ENCODE measurements at regions not wholly inside any gene's neighbourhood (a gene's known extent, or its start where the extent isn't known, plus 50 kb on each side); places are given as distances from the start of the nearest gene placed in this dataset.

DNA sequence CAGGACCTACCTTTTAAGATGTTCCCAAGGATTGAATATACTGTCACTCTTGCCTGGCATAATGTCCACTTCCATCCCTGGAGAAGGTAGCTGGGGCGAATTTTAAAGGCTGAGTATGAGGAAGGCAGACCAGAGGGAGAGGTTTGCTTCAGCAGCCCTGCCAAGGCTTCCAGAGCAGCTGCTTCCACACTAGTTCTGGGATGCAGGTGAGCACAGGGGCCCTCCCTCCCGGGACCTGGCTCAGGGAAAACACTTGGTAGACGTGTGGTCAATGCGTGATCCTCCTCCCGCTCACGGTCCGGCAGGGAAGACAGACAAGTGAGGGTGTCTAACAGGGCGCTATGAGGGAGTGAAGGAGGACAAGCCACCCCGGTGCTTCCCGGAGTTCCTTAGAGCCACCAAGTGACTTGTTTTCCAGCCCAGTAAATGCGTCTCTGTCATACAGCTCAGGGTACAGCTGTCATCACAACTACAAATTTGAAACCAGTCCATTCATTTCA, 327.6 kb downstream of the ARRDC4 start:
- CTCF ChIA-PET: no interaction called here
- BruUV-seq (replicated peaks): no TSS peak
- Histone ChIP-seq H3K79me2 (ENCODE audit: low read length) (no peaks in the 10 kb centered on the region), H3K4me2 (ENCODE audit: low read length) (no peak overlapping the region), H3K27me3 (ENCODE audit: low read length) (peaks cover 72% of the 10 kb centered on the region), H3K36me3 (ENCODE audit: low read depth, low read length) (no peaks in the 10 kb centered on the region), H3K4me3 (ENCODE audit: low read length) (no peak overlapping the region), H2AFZ (ENCODE audit: low read length) (no peak overlapping the region), H3K9me3 (ENCODE audit: low read length) (no peaks in the 10 kb centered on the region), H3K9ac (ENCODE audit: low read length) (no peak overlapping the region), H3K4me1 (ENCODE audit: insufficient read depth, low read length) (no peaks in the 10 kb centered on the region), H3F3A (ENCODE audit: low read length, unreplicated experiment) (no peaks in the 10 kb centered on the region), H3K27ac (ENCODE audit: low read length) (no peak overlapping the region), H3K9me2 (replicated peaks; ENCODE audit: low read length) (no peaks in the 10 kb centered on the region), H4K20me1 (ENCODE audit: low read length) (no peaks in the 10 kb centered on the region)
- intact Hi-C loops (cut with micrococcal nuclease): no loop called here
- TF ChIP-seq EZH2 (IDR thresholded peaks at IDR 0.05; ENCODE audit: low read length, unreplicated experiment) (no peak), EZH2phosphoT487 (IDR thresholded peaks at IDR 0.05; ENCODE audit: borderline replicate concordance, low read length) (no peak)
- TF ChIP-seq, protein P1, sequence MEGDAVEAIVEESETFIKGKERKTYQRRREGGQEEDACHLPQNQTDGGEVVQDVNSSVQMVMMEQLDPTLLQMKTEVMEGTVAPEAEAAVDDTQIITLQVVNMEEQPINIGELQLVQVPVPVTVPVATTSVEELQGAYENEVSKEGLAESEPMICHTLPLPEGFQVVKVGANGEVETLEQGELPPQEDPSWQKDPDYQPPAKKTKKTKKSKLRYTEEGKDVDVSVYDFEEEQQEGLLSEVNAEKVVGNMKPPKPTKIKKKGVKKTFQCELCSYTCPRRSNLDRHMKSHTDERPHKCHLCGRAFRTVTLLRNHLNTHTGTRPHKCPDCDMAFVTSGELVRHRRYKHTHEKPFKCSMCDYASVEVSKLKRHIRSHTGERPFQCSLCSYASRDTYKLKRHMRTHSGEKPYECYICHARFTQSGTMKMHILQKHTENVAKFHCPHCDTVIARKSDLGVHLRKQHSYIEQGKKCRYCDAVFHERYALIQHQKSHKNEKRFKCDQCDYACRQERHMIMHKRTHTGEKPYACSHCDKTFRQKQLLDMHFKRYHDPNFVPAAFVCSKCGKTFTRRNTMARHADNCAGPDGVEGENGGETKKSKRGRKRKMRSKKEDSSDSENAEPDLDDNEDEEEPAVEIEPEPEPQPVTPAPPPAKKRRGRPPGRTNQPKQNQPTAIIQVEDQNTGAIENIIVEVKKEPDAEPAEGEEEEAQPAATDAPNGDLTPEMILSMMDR (conservative IDR thresholded peaks at IDR 0.05; ENCODE audit: low read depth, low read length): no peak
- DNase-seq: no peak
- POLR2A ChIA-PET (ENCODE audit: unreplicated experiment): interaction anchor here (0.7 kb wide), 1 partner anchor 1279 kb away, joined by 4 read pairs; no protein-coding TSS in a partner anchor
- ATAC-seq: no peak

DNA sequence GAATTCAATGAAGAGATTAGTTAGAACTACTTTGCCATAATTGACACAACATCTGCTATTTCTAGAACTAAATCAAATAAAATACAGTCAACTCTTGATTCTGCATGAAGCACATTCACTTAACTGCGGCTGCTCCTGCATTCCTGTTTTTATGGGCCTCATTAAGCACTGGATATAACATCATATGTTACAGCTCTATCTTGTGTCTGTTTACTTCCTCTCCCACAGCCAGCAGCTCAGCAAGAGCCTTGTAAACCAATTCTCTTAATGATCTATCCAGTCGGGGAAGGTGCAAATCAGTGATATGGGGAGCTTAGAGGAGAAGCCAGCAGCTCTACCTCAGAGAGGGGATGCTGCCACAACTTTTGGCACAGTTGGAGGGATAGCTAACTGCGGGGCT, 329.2 kb downstream of the ARRDC4 start:
- ChIA-PET CTCF (no interaction called here), POLR2A (ENCODE audit: unreplicated experiment) (no interaction called here)
- Histone ChIP-seq H3K4me1 (ENCODE audit: insufficient read depth, low read length) (no peaks in the 10 kb centered on the region), H4K20me1 (ENCODE audit: low read length) (no peaks in the 10 kb centered on the region), H2AFZ (ENCODE audit: low read length) (no peak overlapping the region), H3K4me2 (ENCODE audit: low read length) (no peak overlapping the region), H3K9me3 (ENCODE audit: low read length) (no peaks in the 10 kb centered on the region), H3K27ac (ENCODE audit: low read length) (no peak overlapping the region), H3K4me3 (ENCODE audit: low read length) (no peak overlapping the region), H3K36me3 (ENCODE audit: low read depth, low read length) (no peaks in the 10 kb centered on the region), H3K79me2 (ENCODE audit: low read length) (no peaks in the 10 kb centered on the region), H3K9me2 (replicated peaks; ENCODE audit: low read length) (no peaks in the 10 kb centered on the region), H3F3A (ENCODE audit: low read length, unreplicated experiment) (no peaks in the 10 kb centered on the region), H3K9ac (ENCODE audit: low read length) (no peak overlapping the region), H3K27me3 (ENCODE audit: low read length) (peaks cover 78% of the 10 kb centered on the region)
- no peak for DNase-seq
- TF ChIP-seq EZH2 (IDR thresholded peaks at IDR 0.05; ENCODE audit: low read length, unreplicated experiment) (no peak), EZH2phosphoT487 (IDR thresholded peaks at IDR 0.05; ENCODE audit: borderline replicate concordance, low read length) (no peak)
- TF ChIP-seq, protein P1 (conservative IDR thresholded peaks at IDR 0.05; ENCODE audit: low read depth, low read length): no peak
- intact Hi-C loops (cut with micrococcal nuclease): loop anchor here (10.0 kb wide), 1 partner anchor 385 kb away; no protein-coding TSS in a partner anchor
- BruUV-seq (replicated peaks): no TSS peak
- ATAC-seq: no peak

DNA sequence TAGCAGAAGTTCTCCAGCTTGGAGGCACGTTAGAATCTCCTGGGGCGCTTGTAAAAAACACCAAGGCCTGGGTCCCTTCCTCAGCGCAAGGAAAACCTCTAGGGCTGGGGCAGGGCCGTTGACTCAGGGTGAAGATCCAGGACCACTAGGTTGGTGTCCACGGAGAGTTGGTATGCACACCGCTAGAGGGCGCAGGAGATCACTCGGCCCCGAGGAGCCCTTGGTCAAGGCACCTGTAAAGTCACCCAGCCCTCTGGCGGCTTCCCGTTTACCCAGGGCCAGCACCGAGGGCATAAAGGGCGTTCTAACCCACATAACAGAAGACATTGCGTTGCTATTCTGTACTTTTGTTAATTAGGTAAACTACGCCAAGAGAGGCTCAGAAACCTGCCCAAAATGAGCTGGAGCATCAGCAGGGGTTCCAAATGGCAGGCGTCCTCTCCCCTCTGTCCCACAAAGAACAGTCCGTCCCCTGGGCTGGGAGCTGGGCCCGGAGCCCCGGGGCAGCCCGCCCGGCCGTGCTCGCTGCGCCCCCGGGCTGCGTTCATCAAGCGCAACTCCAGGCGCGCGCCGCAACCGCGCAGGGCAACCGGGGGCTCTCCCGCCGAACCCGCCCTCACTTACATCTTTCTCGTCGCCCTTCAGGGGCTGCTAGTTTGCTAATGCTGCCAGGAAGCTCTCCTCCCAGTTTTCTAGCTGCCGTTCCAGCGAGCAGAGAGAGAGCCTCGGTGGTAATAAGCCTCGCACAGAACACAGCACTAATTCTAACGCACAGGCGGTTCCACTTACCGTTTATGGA, 332.1 kb downstream of the ARRDC4 start:
- CTCF ChIA-PET: no interaction called here

More for the DNA sequence above, 332.1 kb downstream of the ARRDC4 start:
- H3K27ac ChIP-seq (ENCODE audit: low read length): no peak overlapping the region
- no peaks in the 10 kb centered on the region for H4K20me1 ChIP-seq (ENCODE audit: low read length)
- H3K4me2 ChIP-seq (ENCODE audit: low read length): no peak overlapping the region
- no peaks in the 10 kb centered on the region for H3K79me2 ChIP-seq (ENCODE audit: low read length)
- POLR2A ChIA-PET (ENCODE audit: unreplicated experiment): no interaction called here
- H3K4me1 ChIP-seq (ENCODE audit: insufficient read depth, low read length): no peaks in the 10 kb centered on the region
- ATAC-seq (peak; percentile 51; the same call in 1 of the 2 replicates), DNase-seq (peak; percentile 38)
- H3K9ac ChIP-seq (ENCODE audit: low read length): no peak overlapping the region
- intact Hi-C loops (cut with micrococcal nuclease): loop anchor here (10.0 kb wide), 1 partner anchor 388 kb away; no protein-coding TSS in a partner anchor
- BruUV-seq (replicated peaks): no TSS peak
- TF ChIP-seq EZH2phosphoT487 (IDR thresholded peaks at IDR 0.05; ENCODE audit: borderline replicate concordance, low read length) (no peak), EZH2 (IDR thresholded peaks at IDR 0.05; ENCODE audit: low read length, unreplicated experiment) (no peak)
- TF ChIP-seq, protein P1 (conservative IDR thresholded peaks at IDR 0.05; ENCODE audit: low read depth, low read length): peak; percentile 73
- H2AFZ ChIP-seq (ENCODE audit: low read length): no peak overlapping the region
- H3K9me3 ChIP-seq (ENCODE audit: low read length): no peaks in the 10 kb centered on the region
- no peaks in the 10 kb centered on the region for H3K9me2 ChIP-seq (replicated peaks; ENCODE audit: low read length)
- H3K27me3 ChIP-seq (ENCODE audit: low read length): peaks cover 61% of the 10 kb centered on the region
- H3F3A ChIP-seq (ENCODE audit: low read length, unreplicated experiment): no peaks in the 10 kb centered on the region
- no peak overlapping the region for H3K4me3 ChIP-seq (ENCODE audit: low read length)
- H3K36me3 ChIP-seq (ENCODE audit: low read depth, low read length): no peaks in the 10 kb centered on the region
